ENCODE measurements at regions not wholly inside any gene's neighbourhood (a gene's known extent, or its start where the extent isn't known, plus 50 kb on each side); places are given as distances from the start of the nearest gene placed in this dataset.

DNA sequence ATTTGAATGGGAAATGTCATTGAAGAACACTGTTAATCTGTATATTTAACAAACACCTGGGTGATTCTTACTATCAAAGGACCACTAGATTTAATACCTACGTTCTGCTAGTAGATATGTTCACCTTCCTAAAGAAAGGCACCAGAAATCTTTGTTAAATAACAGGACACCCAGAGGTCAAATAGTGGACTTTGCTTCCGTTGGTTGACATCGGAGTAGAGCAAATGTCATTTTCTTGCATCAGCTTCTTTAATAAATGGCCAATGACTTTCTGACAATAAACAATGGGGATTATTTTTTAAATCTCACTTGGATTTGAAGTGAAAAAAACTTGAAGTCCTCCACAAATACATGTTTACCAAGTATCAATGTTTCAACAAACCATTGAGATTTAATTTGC lies 111.1 kb downstream of the LACC1 start:
- TF ChIP-seq, protein P1, sequence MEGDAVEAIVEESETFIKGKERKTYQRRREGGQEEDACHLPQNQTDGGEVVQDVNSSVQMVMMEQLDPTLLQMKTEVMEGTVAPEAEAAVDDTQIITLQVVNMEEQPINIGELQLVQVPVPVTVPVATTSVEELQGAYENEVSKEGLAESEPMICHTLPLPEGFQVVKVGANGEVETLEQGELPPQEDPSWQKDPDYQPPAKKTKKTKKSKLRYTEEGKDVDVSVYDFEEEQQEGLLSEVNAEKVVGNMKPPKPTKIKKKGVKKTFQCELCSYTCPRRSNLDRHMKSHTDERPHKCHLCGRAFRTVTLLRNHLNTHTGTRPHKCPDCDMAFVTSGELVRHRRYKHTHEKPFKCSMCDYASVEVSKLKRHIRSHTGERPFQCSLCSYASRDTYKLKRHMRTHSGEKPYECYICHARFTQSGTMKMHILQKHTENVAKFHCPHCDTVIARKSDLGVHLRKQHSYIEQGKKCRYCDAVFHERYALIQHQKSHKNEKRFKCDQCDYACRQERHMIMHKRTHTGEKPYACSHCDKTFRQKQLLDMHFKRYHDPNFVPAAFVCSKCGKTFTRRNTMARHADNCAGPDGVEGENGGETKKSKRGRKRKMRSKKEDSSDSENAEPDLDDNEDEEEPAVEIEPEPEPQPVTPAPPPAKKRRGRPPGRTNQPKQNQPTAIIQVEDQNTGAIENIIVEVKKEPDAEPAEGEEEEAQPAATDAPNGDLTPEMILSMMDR (tag by site-specific recombination; IDR thresholded peaks at IDR 0.05) = no peak
- TF ChIP-seq ZFP37 (tag by site-specific recombination; IDR thresholded peaks at IDR 0.05) = no peak
- TF ChIP-seq, protein P2, sequence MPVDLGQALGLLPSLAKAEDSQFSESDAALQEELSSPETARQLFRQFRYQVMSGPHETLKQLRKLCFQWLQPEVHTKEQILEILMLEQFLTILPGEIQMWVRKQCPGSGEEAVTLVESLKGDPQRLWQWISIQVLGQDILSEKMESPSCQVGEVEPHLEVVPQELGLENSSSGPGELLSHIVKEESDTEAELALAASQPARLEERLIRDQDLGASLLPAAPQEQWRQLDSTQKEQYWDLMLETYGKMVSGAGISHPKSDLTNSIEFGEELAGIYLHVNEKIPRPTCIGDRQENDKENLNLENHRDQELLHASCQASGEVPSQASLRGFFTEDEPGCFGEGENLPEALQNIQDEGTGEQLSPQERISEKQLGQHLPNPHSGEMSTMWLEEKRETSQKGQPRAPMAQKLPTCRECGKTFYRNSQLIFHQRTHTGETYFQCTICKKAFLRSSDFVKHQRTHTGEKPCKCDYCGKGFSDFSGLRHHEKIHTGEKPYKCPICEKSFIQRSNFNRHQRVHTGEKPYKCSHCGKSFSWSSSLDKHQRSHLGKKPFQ (tag by site-specific recombination; IDR thresholded peaks at IDR 0.05) = no peak
- no peak for TF ChIP-seq SP7 (tag by site-specific recombination; IDR thresholded peaks at IDR 0.05)
- TF ChIP-seq ZNF600 (tag by site-specific recombination; IDR thresholded peaks at IDR 0.05) = no peak
- TF ChIP-seq, protein P3, sequence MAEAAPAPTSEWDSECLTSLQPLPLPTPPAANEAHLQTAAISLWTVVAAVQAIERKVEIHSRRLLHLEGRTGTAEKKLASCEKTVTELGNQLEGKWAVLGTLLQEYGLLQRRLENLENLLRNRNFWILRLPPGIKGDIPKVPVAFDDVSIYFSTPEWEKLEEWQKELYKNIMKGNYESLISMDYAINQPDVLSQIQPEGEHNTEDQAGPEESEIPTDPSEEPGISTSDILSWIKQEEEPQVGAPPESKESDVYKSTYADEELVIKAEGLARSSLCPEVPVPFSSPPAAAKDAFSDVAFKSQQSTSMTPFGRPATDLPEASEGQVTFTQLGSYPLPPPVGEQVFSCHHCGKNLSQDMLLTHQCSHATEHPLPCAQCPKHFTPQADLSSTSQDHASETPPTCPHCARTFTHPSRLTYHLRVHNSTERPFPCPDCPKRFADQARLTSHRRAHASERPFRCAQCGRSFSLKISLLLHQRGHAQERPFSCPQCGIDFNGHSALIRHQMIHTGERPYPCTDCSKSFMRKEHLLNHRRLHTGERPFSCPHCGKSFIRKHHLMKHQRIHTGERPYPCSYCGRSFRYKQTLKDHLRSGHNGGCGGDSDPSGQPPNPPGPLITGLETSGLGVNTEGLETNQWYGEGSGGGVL (tag by site-specific recombination; IDR thresholded peaks at IDR 0.05) = no peak
- TF ChIP-seq, protein P4, sequence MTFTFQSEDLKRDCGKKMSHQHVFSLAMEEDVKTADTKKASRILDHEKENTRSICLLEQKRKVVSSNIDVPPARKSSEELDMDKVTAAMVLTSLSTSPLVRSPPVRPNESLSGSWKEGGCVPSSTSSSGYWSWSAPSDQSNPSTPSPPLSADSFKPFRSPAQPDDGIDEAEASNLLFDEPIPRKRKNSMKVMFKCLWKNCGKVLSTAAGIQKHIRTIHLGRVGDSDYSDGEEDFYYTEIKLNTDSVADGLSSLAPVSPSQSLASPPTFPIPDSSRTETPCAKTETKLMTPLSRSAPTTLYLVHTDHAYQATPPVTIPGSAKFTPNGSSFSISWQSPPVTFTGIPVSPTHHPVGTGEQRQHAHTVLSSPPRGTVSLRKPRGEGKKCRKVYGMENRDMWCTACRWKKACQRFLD (tag by site-specific recombination; IDR thresholded peaks at IDR 0.05) = no peak
- TF ChIP-seq, protein P5, sequence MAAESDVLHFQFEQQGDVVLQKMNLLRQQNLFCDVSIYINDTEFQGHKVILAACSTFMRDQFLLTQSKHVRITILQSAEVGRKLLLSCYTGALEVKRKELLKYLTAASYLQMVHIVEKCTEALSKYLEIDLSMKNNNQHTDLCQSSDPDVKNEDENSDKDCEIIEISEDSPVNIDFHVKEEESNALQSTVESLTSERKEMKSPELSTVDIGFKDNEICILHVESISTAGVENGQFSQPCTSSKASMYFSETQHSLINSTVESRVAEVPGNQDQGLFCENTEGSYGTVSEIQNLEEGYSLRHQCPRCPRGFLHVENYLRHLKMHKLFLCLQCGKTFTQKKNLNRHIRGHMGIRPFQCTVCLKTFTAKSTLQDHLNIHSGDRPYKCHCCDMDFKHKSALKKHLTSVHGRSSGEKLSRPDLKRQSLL (tag by site-specific recombination; IDR thresholded peaks at IDR 0.05) = no peak
